HG03159 (cell line): ENCODE measurements at regions not wholly inside any gene's neighbourhood (a gene's known extent, or its start where the extent isn't known, plus 50 kb on each side); places are given as distances from the start of the nearest gene placed in this dataset.

Experiments
- ATAC-seq: cut with Tn5 transposase; IDR thresholded peaks from one replicate; pipeline ENCODE4 v1.9.1; 2021; ENCODE audit warnings: mild to moderate bottlenecking, moderate library complexity; ENCODE audit not compliant: unreplicated experiment

DNA sequence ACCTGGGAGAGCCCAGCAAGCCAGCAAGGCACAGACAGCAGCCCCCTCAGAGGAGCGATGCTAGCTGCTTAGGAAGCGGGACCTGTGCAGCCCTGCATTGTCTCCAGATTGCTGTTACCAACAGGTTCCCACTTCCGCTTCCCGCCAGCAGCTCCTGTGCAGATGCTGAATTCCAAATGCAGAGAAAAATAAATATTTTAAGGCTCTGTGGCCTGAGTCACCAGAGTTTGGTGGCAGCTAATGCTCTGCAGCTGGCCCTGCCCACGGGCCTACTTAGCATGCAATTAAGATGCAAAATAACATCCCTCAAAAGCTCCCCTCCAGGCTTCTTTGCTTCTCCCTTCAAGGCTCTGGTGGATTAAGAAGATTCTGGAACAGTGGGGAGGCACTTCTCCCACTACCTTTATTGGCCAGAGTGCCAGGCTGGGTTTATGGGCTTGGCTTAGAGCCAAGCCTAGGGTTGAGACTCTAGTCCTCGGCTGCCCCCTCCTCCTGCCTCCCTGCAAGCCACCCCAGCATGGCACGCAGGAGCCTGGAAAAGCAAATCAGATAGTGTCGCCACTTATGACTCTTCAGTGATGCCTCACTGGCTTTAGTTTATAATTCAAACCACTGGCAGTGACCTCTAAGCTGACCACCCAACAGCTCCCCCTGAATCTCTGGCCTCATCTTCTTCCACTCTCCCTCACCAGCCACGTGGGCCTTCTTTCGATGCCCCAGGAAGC lies 207.1 kb upstream of the ZC3H12A start:
- no peak for ATAC-seq

DNA sequence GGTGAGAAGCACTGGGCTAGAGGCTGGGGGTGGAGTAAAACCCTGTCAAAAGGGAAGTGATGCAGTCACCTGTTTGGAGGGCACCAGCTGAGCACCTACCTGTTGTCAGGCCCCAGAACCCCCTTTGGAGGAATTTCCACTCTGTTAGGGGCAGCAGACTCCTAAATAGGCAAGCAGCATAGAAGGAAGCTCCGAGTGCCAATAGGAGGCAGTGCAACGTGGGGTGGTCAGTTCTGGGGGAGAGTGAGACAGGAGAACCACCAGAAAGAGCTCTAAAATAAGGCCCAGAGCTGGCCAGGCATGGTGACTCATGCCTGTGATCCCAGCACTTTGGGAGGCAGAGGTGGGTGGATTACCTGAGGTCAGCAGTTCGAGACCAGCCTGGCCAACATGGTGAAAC lies 203.7 kb upstream of the ZC3H12A start:
- no peak for ATAC-seq

DNA sequence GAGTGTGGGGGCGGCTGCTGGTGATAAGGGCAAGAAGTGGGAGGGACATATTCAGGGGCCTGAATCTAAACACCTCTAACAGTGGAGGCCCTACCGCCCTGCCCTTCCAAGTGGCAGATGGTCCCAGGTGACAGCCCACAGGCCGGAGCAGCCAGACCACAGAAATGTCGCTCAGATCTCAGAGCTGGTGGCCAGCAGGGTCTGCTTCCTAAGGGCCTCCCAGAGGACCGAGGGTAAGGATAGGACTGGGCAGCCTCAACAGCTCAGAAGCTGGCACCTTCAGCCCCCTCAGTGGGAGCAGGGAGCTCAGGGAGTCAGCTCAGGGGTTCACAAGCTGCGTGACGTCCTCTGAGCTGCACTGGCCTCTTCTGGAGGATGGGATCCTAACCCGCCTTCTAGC lies 201.8 kb upstream of the ZC3H12A start:
- no peak for ATAC-seq

DNA sequence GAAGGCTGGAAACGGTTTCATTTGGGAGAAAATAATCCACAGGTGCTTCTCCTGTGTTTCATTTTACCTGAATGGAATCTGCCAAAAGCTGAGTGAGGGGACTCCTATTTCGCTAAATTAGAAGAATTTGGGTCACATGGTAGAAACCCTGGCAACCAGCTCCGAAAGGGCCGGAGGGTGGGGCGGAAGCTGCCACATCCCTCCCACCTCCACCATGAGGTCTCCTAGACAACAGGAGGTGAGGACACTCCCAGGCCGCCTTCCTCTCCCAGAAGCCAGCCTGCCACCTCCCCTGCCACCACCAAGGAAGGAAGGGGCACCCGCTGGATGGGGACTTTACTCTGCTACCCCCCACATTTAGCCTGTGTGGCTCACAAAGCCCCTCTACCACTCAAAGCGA lies 199.9 kb upstream of the ZC3H12A start:
- no peak for ATAC-seq

DNA sequence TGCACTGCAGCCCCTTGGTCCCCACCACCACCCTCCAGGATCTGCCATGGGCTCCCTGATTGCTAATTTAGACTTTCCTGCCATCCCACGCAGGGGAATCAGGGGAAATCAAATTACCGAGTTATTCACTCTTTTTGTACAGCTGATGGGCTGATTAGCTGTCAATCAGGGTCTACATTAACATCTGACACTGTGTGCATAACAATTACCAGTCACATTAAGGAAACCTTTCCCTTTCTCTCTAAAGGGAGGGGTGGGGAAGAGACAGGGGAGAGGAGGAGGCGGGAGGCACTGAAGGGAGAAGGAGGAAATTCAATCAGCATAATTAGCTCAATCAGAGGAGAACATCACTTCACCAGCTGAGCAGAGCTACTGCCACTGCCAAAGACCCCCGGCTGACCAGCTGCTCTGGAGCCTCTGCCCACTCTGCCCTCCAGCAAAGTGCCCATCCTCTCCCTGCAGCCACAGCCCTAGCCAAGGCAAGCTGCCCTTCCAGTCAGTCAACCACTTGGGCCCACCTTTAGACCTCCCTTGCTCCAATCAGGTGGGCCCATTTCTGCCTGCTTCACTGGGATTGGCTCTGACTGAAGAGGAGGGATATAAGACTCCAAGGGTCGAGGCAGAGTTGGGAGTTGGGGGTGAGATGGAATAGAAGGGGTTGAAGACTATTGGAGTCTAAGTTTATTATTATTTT lies 199.3 kb upstream of the ZC3H12A start:
- no peak for ATAC-seq

DNA sequence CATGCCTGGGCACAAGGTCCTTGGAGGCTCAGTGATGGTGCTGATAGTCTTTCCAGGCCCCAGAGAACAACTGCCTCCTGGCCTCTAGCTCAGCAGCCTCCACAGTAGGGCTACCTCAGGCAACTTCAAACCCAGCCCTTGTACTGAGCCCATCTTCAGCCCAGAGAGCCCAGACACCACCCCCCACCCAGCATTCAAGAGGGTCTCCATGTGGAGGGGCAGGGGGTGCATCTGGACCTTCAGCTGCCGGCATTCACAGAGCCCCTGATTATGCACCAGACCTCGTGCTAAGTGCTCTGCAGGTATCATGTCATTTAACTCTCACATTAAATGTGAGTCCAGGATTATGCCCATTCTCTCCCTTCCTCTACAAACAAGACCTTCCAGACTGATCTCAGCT lies 197.0 kb upstream of the ZC3H12A start:
- ATAC-seq, result no peak

DNA sequence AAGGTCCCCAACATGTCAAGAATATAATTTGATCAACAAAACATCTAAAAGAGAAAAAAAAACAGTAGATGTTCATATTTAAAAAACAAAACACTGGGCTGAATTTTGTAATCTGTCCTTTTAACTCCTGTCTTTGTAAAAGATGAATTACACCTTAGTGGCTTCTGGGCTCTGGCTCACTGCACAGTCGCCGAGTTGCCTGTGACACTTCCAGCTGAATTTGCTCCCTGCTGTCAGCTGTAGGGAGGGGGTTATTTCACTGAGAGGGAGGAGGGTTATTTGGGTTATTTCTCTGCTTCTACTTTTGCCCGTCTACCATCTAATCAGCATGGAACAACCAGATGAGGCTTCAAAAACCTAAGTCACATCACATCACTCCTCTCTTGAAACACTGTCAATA lies 193.0 kb upstream of the ZC3H12A start:
- ATAC-seq, result no peak

DNA sequence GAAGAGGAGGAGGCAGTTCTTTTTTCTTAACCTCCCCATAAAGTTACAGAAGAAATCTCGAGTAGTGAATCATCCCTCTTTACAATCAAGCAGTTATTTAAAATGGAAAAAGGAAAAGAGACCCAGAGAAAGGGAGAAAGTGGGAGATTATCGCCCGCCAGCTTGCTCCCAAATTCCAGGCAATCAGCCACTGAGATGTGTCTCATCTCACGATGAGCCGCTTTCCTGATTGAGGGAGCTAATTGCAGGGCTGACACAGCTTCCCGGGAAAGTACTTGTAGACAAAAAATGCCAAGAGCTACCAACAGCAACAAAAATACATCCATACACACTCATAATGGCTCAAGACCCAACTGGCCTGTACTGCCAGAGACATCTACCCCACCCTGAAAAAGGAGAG lies 191.6 kb upstream of the ZC3H12A start:
- no peak for ATAC-seq

DNA sequence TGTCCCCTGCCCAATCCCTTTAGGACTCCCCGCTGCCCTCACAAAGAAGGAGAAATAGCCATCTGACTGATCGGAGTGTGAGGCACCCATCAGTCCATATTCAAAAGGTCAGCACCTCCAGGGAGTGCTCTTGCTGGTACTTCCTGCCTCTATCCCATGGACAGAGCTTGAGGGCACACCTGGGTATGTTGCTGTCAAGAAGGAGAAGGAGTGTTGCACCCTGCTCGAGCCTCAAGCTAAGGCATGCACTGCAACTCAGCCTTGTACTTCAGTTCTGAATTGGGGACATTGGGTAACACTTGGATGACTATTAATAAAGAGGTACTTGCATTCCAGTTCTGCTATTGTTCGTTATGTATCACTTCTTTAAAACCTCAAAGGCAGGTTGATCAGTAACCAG lies 190.3 kb upstream of the ZC3H12A start:
- no peak for ATAC-seq

DNA sequence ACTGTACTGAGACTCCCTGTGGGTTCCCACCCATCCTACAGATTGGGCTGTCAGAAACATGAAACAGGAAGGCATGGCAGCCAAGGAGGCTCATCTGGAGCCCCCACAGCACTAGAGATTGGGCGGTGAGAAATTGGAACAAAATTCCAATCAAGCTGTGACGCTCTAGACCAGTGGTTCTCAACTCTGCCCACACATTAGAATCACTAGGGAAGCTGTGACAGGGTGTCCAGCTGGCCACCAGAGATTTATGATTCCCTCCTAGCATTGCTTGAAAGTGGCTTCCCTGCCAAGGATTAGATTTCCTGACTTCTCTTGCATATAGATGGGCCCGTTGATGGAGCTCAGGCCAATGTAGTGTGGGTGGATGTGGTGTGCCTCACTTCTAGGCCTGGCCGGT lies 187.5 kb upstream of the ZC3H12A start:
- no peak for ATAC-seq

DNA sequence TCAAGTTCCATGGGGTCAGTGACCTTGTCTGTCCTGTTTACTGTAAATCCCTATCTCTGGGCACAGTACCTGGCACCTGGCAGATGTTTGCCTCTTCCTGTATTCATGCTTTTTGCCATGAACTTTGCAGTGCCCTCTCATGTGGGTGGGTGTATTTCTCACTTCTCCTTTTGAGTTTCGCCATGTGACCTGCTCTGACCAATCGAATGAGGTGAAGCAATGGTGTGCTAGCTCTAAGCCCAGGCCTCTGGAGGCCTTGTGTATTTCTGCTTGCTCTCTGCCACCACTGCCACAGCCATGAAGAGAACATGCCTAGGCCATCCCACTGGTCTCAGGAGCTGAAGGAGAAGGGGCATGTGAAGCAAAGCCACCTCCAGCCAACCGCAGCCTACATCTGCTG lies 185.5 kb upstream of the ZC3H12A start:
- ATAC-seq, result peak; percentile 95

DNA sequence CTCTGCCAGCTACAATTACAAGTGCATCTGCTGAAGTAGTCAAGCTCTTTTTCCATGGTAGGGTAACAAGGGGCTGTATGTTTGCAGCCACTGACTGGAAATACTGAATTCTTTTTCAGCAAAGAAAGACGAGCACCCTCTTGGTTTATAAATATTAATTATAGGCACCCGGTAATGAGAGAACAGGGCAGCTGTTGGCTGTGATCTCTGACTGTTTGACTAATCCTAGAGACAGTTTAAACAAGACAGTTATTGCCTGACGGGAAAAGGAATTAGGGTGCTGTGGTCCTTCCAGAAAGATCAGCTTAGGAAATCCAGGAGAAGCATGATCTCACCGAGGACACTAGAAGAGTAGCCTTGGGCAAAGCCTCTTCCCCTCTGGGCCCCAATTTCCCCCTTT lies 183.7 kb upstream of the ZC3H12A start:
- ATAC-seq, result no peak

DNA sequence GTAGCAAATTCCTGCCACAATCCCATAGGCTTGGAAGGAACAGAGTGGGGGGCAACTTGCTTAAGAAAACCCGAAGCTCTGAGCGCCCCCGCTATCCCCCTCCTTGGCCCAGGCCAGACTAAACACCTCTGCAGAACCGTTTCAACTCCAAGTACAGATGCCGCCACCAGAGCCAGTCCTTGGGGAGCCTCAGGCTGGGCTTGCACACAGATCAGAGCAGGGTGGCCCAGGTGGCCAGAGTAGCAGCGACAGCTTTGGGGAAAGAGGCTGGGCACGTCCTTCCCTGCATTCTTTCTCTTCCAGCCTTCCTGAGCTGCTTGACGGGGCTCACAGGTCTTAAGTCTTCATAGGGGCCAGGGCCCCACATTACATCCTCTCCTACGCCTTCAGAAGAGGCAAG lies 181.6 kb upstream of the ZC3H12A start:
- no peak for ATAC-seq

DNA sequence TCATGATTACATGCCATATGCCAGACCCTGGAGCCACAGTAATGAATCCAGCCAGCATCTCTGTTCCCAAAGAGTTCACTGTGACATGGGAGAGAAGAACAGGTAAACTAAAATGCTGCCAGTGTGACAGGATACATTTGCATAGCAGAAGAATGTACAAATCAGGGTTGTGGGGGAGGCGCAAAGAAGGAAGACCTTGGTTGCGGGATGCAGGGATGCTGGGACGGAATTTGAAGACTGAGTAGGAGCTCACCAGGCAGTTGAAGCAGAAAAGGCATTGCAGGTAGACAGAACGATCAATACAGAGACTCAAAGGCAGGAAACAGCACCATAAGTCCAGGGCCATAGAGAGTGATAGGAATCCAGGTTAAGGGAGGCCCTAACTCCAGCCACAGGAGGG lies 180.3 kb upstream of the ZC3H12A start:
- ATAC-seq, result no peak

DNA sequence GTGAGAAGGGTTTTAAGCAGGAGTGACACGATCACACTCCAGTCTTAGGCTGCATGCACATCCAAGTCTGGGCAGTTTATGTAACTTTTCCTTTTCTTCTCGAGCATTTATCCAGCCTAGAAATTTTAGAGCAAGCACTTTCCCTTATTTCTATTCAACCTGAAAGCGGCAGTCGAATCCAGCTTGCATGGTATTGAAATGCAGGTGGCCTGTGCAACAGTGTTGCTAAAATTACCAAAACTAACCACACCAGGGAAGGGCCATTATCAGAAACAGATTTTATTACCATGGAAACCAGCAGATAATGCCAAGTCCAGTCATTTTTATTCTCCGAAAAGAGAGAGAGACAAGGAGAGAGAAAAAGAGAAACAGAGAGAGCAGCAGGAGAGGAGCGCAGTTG lies 179.9 kb upstream of the ZC3H12A start:
- ATAC-seq, result no peak

DNA sequence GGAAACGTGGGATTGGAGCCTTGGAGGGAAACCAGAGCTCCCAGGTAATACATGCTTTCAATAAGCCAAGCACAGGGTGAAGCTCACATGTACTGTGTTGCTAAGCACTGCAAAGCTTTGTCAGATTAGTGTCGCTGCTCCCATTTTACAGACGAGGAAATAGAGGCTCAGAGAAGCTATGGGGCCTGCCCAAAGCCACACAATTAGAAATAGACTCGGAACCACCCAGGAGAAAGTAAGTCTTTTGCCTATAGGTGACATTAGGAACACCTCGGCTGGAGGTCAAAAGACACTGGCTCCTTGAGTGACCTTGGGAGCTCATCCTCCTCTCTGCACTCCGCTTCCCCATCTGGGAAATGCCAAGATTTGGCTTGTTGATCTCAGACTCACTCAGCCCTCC lies 175.6 kb upstream of the ZC3H12A start:
- ATAC-seq, result no peak

DNA sequence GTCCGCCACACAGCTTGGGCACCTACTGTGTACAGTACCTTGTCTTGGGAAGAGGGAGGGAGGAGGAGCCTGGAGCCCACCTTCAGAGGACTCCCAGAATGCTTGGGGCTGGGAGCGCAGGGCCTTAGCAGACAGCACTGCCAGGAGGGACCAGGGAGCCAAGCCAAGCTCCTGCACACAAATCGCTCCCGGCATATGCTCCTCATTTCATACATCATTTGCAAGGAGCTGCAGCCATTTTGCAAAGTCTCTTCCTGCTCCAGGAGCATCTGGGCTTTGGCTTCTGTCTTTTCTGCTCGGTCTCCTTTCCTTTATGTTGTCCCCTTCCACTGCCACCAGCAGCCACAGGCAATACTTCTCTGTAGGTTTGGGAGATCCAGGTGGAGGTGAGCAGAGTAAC lies 175.2 kb upstream of the ZC3H12A start:
- ATAC-seq, result no peak

DNA sequence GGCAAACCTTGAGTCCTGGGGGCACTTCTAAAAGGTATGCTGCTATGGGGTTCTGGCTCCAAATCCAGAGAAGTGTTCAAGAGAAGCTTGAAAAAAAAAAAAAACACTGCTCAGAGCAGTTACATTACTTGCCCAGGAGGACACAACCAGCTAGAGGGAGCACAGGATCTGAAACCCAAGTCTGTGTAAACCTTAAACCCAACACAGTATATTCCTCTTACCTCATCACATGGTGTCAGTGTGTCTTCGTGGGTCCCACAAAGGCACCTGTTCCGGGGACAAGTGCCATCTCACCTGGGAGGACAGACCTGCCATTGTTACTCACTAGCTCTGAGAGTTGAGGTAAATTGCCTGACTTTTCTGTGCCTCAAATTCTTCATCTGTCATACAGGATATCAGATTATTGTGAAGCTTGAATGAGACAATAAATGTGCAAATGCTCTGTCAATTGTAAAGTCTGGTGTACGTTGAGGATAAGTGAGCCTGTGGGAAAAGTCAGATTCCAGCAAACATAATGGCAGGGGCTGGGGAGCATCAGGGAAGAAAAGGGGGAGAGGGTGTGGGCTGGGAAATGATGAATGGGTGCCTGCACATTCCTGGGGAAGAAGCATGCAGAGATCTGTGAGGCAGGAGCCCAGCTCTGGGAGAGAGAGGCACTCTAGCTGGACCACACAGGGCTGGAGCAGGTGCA lies 170.4 kb upstream of the ZC3H12A start:
- no peak for ATAC-seq

DNA sequence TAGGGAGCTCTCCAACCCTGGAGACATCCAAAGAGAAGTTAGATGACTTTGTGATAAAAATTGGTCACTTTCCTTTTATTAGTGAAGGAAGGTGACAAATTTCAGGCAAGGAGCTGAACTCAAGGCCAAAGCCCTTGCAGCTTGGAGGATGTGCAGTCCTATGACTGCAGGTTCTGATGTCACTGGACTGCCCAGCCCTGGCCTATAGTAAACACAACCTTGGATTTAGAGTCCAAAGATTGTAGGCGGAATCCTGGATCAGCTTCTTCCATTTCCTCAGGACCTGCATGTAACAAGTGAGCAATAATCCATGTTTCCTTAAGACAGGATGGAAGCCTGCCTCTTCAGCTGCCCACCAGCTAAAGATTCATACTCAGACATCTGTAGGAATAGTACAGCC lies 169.3 kb upstream of the ZC3H12A start:
- ATAC-seq, result no peak

DNA sequence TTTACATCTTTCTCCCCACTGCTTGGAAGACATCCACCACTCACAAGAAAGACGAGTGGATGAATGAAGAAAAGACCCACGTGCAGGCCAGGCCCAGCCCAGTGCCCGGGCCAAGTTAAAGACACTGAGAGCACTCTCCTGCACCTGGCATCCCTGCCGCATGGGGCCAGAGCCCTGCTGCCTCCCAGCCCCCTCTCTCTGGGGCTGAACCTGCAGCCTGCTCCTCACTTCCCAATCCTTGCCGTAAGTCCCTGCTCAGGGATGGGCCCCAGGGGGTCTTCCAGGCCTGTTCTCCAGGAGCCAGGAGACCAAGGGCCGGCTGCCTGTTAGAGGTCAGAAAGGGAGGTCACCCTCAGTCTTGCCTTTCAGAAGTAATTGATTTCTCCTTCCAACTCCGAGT lies 168.5 kb upstream of the ZC3H12A start:
- ATAC-seq, result no peak

DNA sequence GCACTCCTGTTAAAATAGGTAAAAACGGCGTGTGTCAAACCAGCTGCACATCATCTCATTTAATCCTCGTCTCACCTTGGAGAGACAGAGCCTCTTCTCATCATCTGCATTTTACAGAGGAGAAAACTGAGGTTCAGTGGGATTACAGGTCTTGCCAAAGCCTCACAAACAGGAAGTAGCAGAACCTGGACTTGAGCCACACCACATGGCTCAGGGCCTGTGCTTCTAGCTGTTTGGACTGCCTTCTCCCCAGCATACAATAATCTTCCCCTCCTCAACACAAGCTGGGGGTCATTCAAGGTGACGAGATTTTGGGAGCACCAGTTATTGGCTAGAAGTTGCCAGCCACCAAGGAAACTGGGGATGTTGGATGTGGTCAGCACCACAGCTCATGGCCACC lies 167.9 kb upstream of the ZC3H12A start:
- ATAC-seq, result no peak

DNA sequence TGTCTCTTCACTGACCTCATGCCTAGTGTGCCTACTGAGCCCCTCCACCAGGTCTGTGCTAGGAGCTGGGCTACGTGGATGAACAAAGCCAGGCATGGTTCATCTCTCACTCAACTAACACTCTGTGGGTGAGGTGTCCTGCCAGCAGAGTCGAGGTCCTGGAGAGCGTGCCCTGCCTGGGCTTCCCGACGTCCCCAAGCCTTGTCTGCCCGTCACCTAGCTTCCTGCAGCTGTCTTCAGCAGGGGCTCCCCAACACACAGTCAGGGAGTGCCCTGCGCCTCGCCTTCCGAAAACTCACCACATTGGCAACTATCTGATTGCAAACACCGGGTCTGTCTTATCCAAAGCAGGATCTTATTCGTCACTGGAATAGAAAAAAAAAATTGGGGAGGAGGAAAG lies 167.5 kb upstream of the ZC3H12A start:
- ATAC-seq, result no peak
